Brain microvascular endothelial cell (primary cell): ENCODE measurements at regions not wholly inside any gene's neighbourhood (a gene's known extent, or its start where the extent isn't known, plus 50 kb on each side); places are given as distances from the start of the nearest gene placed in this dataset.

ENCODE experiments used
- DNase-seq: peaks from one replicate; pipeline ENCODE4 v3.0.0-alpha.2; 2020
- H3K27ac ChIP-seq: fragments of 250-450 bp; sonication (Bioruptor Pico); 2 replicates; pipeline ENCODE4 v1.5.1; 2020; ENCODE audit warnings: mild to moderate bottlenecking, moderate library complexity
- H3K27me3 ChIP-seq: fragments of 250-450 bp; sonication (Bioruptor Pico); replicated peaks from 2 replicates; pipeline ENCODE4 v1.5.1; 2020; ENCODE audit warnings: mild to moderate bottlenecking
- H3K36me3 ChIP-seq: fragments of 250-450 bp; sonication (Bioruptor Pico); replicated peaks from 2 replicates; pipeline ENCODE4 v1.5.1; 2020; ENCODE audit warnings: mild to moderate bottlenecking
- H3K4me3 ChIP-seq: 2 replicates; pipeline ENCODE4 v1.5.1; 2011; ENCODE audit warnings: low read depth, mild to moderate bottlenecking, control low read depth, low read length, moderate library complexity
- in situ Hi-C: cut with HindIII; loops from 2 replicates; pipeline ENCODE4 v1.10.0; 2017; ENCODE audit warnings: low sequenced_read_pairs, low pct_ligation_motif_present
- TF ChIP-seq, protein P1 (sequence below): IDR thresholded peaks from 2 replicates; pipeline ENCODE4 v1.5.1; 2011; ENCODE audit warnings: low read depth, mild to moderate bottlenecking, moderate library complexity, low read length, control low read depth, inconsistent platforms; ENCODE audit errors: missing control alignments

DNA sequence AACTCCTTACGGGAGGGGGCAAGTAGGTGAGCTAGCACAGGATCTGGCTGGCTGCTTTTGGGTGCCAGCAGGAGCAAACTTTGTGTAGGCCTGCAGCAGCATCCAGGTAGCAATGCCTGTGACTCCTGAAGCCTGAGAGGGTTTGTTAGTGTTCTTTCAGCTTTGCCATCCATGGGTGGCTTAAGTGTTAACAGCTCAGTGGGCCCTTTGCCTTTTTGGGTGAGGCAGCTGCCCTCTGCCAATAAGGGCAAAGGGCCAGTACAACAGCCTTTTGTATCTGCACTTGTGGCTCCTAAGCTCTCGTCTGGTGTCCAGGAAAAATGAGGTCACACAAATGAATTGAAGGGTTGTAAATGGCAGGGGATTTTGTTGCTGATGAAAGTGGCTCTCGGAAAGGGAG is 359.0 kb upstream of the CHRM2 start:
- in situ Hi-C loops, result no loop called here
- DNase-seq, result no peak
- TF ChIP-seq, protein P1, sequence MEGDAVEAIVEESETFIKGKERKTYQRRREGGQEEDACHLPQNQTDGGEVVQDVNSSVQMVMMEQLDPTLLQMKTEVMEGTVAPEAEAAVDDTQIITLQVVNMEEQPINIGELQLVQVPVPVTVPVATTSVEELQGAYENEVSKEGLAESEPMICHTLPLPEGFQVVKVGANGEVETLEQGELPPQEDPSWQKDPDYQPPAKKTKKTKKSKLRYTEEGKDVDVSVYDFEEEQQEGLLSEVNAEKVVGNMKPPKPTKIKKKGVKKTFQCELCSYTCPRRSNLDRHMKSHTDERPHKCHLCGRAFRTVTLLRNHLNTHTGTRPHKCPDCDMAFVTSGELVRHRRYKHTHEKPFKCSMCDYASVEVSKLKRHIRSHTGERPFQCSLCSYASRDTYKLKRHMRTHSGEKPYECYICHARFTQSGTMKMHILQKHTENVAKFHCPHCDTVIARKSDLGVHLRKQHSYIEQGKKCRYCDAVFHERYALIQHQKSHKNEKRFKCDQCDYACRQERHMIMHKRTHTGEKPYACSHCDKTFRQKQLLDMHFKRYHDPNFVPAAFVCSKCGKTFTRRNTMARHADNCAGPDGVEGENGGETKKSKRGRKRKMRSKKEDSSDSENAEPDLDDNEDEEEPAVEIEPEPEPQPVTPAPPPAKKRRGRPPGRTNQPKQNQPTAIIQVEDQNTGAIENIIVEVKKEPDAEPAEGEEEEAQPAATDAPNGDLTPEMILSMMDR, result no peak
- Histone ChIP-seq H3K36me3 (no peaks in the 10 kb centered on the region), H3K27ac (no peak overlapping the region), H3K4me3 (no peak overlapping the region), H3K27me3 (no peaks in the 10 kb centered on the region)

DNA sequence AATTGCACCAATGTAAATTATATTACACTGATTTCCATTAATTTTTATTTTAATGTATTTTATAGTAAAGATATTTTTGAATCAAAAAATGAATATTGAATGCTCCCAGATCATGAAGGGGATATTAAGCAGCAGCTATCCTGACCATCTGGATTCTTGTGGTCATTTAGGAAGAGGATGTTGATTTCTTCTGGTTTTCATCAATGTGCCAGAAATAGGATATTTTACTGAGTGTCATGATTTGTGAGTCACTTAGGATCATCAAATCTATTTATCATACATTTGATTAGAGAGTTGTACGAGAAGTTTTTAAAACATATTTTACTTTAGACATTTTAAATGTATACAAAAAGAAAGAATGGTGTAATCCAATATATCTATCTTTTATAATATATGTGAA is 366.3 kb upstream of the CHRM2 start:
- no peaks in the 10 kb centered on the region for H3K27me3 ChIP-seq
- in situ Hi-C loops, result no loop called here
- TF ChIP-seq, protein P1, result no peak

DNA sequence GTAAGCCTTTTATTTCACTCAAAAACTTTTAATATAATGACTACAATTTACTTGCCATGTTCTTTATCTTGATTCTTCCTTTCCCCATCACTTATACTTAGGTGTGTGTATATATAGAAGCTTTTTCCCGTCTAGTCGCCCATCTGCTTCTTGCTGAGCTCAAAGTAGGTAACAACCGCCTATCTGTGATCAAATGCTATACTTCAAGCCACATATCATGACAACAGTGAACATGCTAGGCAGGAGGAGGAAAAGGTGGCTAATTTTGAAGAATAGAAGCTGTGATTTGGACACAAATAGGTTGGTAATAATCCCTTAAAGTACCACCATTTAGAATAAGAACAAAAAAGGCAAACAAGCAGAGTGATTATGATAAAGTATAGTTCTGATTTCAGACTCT is 367.3 kb upstream of the CHRM2 start:
- DNase-seq, result no peak
- TF ChIP-seq, protein P1, result no peak
- Histone ChIP-seq H3K27me3 (no peaks in the 10 kb centered on the region), H3K27ac (no peak overlapping the region), H3K4me3 (no peak overlapping the region), H3K36me3 (no peaks in the 10 kb centered on the region)
- in situ Hi-C loops, result no loop called here

More for the DNA sequence above, 366.3 kb upstream of the CHRM2 start:
- DNase-seq, result no peak
- H3K27ac ChIP-seq, result no peak overlapping the region
- no peaks in the 10 kb centered on the region for H3K36me3 ChIP-seq
- H3K4me3 ChIP-seq, result no peak overlapping the region

DNA sequence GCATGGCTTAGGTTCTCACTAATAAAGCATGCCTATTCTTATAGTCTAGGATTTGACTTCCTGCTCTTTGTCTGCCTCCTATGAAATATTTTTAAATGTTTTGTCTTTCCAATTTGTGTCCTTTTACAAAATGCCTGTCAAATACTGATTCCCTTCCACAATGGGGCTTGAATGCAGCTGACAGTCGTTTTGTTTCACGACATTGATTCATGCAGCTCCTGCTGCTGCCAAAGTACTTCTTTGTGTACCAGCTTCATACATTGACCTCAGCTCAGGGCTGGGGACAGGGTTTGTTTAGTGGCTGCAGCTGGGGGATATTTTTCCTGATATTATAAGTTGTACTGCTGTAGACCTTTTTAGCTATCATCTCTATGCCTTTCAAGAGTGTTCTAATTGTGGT is 371.9 kb upstream of the CHRM2 start:
- in situ Hi-C loops, result no loop called here
- no peaks in the 10 kb centered on the region for H3K36me3 ChIP-seq
- H3K4me3 ChIP-seq, result no peak overlapping the region
- no peaks in the 10 kb centered on the region for H3K27me3 ChIP-seq
- H3K27ac ChIP-seq, result no peak overlapping the region
- DNase-seq, result no peak
- TF ChIP-seq, protein P1, result no peak

DNA sequence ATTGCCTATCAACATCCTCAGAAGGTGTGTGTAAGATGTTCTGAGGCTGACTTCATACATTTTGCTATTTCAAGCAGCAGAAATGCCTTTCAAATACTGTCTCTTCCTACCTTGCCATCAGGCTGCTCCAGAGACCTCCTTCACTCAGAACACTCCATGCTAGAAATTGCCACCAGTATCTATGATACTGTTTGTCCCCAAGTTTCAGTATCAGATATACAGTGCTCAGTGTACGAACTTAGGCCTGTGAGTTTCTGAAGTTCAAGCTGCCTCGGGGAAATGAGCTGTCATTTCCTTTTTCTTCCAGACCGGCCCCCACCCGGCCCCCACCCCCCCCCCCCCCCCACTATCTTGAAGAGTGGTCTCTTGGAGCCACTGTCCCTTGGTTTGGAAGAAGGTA is 373.4 kb upstream of the CHRM2 start:
- in situ Hi-C loops, result no loop called here
- TF ChIP-seq, protein P1, result no peak
- Histone ChIP-seq H3K27me3 (no peaks in the 10 kb centered on the region), H3K4me3 (no peak overlapping the region), H3K36me3 (no peaks in the 10 kb centered on the region), H3K27ac (no peak overlapping the region)
- DNase-seq, result no peak

DNA sequence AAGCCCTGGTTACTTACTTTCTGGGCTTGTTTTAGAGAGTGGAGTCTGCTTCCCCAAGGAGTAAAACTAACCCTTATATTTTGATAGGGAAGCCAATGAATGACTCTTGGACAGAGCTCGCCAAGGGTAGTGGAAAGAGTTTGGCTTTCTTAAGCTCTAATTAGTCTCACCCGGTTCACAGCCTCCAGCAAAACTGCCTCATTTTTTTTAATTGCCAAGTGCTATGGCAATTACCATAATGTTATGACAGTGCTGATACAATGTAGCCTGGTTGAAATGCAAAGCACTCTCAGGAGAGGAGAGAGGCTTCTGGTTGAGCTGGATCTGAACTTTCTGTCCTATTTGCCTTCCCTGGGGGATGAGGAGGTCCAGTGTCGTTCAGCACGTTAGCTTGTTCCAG is 376.1 kb upstream of the CHRM2 start:
- DNase-seq, result no peak

More for the DNA sequence above, 376.1 kb upstream of the CHRM2 start:
- in situ Hi-C loops, result no loop called here
- no peaks in the 10 kb centered on the region for H3K36me3 ChIP-seq
- H3K4me3 ChIP-seq, result no peak overlapping the region
- H3K27me3 ChIP-seq, result no peaks in the 10 kb centered on the region
- H3K27ac ChIP-seq, result no peak overlapping the region
- TF ChIP-seq, protein P1, result no peak
